ENCODE measurements at regions not wholly inside any gene's neighbourhood (a gene's known extent, or its start where the extent isn't known, plus 50 kb on each side); places are given as distances from the start of the nearest gene placed in this dataset.

DNA sequence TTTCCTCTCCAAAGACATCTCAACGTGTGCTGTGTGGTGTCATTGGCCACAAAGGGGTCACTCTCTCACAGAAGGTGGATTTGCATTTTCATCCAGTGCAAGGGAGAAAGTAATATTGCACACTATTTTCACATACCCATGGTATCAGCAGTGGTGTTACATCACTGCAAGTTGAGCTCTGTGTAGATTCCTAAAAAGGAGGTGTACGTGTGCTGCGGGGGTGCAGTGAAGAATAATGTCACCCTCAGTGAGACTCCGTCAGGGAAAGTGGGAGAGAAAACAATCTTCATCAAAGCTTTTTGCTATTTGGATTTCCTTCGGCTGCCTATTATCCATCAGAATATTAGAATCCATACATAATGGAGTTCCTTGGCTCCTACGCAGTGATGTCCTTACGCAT is 733.8 kb upstream of the FANCL start:
- TF ChIP-seq, protein P1, sequence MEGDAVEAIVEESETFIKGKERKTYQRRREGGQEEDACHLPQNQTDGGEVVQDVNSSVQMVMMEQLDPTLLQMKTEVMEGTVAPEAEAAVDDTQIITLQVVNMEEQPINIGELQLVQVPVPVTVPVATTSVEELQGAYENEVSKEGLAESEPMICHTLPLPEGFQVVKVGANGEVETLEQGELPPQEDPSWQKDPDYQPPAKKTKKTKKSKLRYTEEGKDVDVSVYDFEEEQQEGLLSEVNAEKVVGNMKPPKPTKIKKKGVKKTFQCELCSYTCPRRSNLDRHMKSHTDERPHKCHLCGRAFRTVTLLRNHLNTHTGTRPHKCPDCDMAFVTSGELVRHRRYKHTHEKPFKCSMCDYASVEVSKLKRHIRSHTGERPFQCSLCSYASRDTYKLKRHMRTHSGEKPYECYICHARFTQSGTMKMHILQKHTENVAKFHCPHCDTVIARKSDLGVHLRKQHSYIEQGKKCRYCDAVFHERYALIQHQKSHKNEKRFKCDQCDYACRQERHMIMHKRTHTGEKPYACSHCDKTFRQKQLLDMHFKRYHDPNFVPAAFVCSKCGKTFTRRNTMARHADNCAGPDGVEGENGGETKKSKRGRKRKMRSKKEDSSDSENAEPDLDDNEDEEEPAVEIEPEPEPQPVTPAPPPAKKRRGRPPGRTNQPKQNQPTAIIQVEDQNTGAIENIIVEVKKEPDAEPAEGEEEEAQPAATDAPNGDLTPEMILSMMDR (IDR thresholded peaks at IDR 0.05), result no peak
- no peak for TF ChIP-seq POLR2AphosphoS5 (IDR thresholded peaks at IDR 0.05)
- TF ChIP-seq POLR2A (IDR thresholded peaks at IDR 0.05), result no peak
